ENCODE measurements at regions not wholly inside any gene's neighbourhood (a gene's known extent, or its start where the extent isn't known, plus 50 kb on each side); places are given as distances from the start of the nearest gene placed in this dataset.
"Not testable (repeated sequence)": the region's sequence is repeated elsewhere in the genome, so short reads cannot be mapped to it uniquely, and the experiment has no call there.

- H3K27ac Mint-ChIP-seq (ENCODE audit: unreplicated experiment): no peak overlapping the region
- H3K9me3 Mint-ChIP-seq (ENCODE audit: low read depth, unreplicated experiment): no peaks in the 10 kb centered on the region
- H3K4me3 Mint-ChIP-seq (ENCODE audit: low read depth, unreplicated experiment): no peak overlapping the region
- TF ChIP-seq, protein P1, sequence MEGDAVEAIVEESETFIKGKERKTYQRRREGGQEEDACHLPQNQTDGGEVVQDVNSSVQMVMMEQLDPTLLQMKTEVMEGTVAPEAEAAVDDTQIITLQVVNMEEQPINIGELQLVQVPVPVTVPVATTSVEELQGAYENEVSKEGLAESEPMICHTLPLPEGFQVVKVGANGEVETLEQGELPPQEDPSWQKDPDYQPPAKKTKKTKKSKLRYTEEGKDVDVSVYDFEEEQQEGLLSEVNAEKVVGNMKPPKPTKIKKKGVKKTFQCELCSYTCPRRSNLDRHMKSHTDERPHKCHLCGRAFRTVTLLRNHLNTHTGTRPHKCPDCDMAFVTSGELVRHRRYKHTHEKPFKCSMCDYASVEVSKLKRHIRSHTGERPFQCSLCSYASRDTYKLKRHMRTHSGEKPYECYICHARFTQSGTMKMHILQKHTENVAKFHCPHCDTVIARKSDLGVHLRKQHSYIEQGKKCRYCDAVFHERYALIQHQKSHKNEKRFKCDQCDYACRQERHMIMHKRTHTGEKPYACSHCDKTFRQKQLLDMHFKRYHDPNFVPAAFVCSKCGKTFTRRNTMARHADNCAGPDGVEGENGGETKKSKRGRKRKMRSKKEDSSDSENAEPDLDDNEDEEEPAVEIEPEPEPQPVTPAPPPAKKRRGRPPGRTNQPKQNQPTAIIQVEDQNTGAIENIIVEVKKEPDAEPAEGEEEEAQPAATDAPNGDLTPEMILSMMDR (IDR thresholded peaks at IDR 0.05; ENCODE audit: unreplicated experiment): no peak
- no peak for DNase-seq
- BruUV-seq (replicated peaks): no TSS peak
- H3K36me3 Mint-ChIP-seq (ENCODE audit: insufficient read depth, unreplicated experiment): no peaks in the 10 kb centered on the region
- intact Hi-C loops (cut with micrococcal nuclease; ENCODE audit: unreplicated experiment): loop anchor here (5.0 kb wide), 2 partner anchors 125 to 575 kb away; no protein-coding TSS in a partner anchor
- CTCF ChIA-PET: no interaction called here
- peaks cover 30% of the 10 kb centered on the region for H3K27me3 Mint-ChIP-seq (ENCODE audit: unreplicated experiment)
- no peaks in the 10 kb centered on the region for H3K4me1 Mint-ChIP-seq (ENCODE audit: low read depth, unreplicated experiment)
These were observed 309.2 kb downstream of the PDCD6IP start for GRCh38 chr3:34107669-34108068.

GRCh38 chr3:34109021-34109420 lies 310.6 kb downstream of the PDCD6IP start:
- BruUV-seq (replicated peaks): no TSS peak
- Mint-ChIP-seq H3K9me3 (ENCODE audit: low read depth, unreplicated experiment) (no peaks in the 10 kb centered on the region), H3K4me1 (ENCODE audit: low read depth, unreplicated experiment) (no peaks in the 10 kb centered on the region), H3K27me3 (ENCODE audit: unreplicated experiment) (peaks cover 24% of the 10 kb centered on the region), H3K36me3 (ENCODE audit: insufficient read depth, unreplicated experiment) (no peaks in the 10 kb centered on the region), H3K27ac (ENCODE audit: unreplicated experiment) (no peak overlapping the region), H3K4me3 (ENCODE audit: low read depth, unreplicated experiment) (no peak overlapping the region)
- TF ChIP-seq, protein P1 (IDR thresholded peaks at IDR 0.05; ENCODE audit: unreplicated experiment): no peak
- no peak for DNase-seq
- intact Hi-C loops (cut with micrococcal nuclease; ENCODE audit: unreplicated experiment): loop anchor here (5.0 kb wide), 2 partner anchors 127 to 573 kb away; no protein-coding TSS in a partner anchor
- CTCF ChIA-PET: interaction anchor here (0.7 kb wide), 1 partner anchor 44 kb away, joined by 4 read pairs; no protein-coding TSS in a partner anchor

DNA sequence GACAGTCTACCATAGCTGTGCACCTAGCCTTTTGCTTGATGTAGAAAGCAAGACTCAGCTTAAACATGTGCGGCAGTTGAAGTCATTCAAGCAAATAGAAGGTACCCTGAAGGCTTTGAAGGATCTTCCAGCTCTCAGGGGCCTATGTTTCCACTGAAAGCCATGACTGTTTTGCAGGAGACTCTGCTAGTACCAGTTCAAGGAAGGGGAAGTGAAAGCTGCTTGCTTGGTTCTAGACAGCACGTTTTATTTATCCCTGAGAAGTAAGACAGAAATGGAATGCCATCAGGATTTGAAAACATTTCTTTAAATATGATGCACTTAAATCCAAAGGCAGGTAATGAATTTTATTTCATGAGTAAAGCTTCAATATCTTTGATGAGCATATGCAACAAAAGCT lies 311.4 kb downstream of the PDCD6IP start:
- Mint-ChIP-seq H3K27ac (ENCODE audit: unreplicated experiment) (no peak overlapping the region), H3K36me3 (ENCODE audit: insufficient read depth, unreplicated experiment) (no peaks in the 10 kb centered on the region), H3K4me1 (ENCODE audit: low read depth, unreplicated experiment) (no peaks in the 10 kb centered on the region), H3K9me3 (ENCODE audit: low read depth, unreplicated experiment) (no peaks in the 10 kb centered on the region), H3K4me3 (ENCODE audit: low read depth, unreplicated experiment) (no peak overlapping the region), H3K27me3 (ENCODE audit: unreplicated experiment) (peaks cover 16% of the 10 kb centered on the region)
- DNase-seq: no peak
- CTCF ChIA-PET: no interaction called here
- no TSS peak for BruUV-seq (replicated peaks)
- intact Hi-C loops (cut with micrococcal nuclease; ENCODE audit: unreplicated experiment): loop anchor here (5.0 kb wide), 2 partner anchors 128 to 572 kb away; no protein-coding TSS in a partner anchor
- TF ChIP-seq, protein P1 (IDR thresholded peaks at IDR 0.05; ENCODE audit: unreplicated experiment): no peak

GRCh38 chr3:34111361-34111760 lies 312.9 kb downstream of the PDCD6IP start:
- Mint-ChIP-seq H3K4me3 (ENCODE audit: low read depth, unreplicated experiment) (no peak overlapping the region), H3K27me3 (ENCODE audit: unreplicated experiment) (peaks cover 1% of the 10 kb centered on the region), H3K27ac (ENCODE audit: unreplicated experiment) (no peak overlapping the region), H3K4me1 (ENCODE audit: low read depth, unreplicated experiment) (no peaks in the 10 kb centered on the region), H3K9me3 (ENCODE audit: low read depth, unreplicated experiment) (no peaks in the 10 kb centered on the region), H3K36me3 (ENCODE audit: insufficient read depth, unreplicated experiment) (no peaks in the 10 kb centered on the region)
- BruUV-seq (replicated peaks): no TSS peak
- intact Hi-C loops (cut with micrococcal nuclease; ENCODE audit: unreplicated experiment): no loop called here
- TF ChIP-seq, protein P1 (IDR thresholded peaks at IDR 0.05; ENCODE audit: unreplicated experiment): no peak
- DNase-seq: no peak
- CTCF ChIA-PET: interaction anchor here (0.7 kb wide), 1 partner anchor 211 kb away, joined by 3 read pairs; no protein-coding TSS in a partner anchor

GRCh38 chr3:34112261-34112660 lies 313.8 kb downstream of the PDCD6IP start:
- H3K4me3 Mint-ChIP-seq (ENCODE audit: low read depth, unreplicated experiment); H3K27ac Mint-ChIP-seq (ENCODE audit: unreplicated experiment); DNase-seq; H3K36me3 Mint-ChIP-seq (ENCODE audit: insufficient read depth, unreplicated experiment); BruUV-seq (replicated peaks); H3K9me3 Mint-ChIP-seq (ENCODE audit: low read depth, unreplicated experiment); CTCF ChIA-PET; H3K4me1 Mint-ChIP-seq (ENCODE audit: low read depth, unreplicated experiment); intact Hi-C loops (cut with micrococcal nuclease; ENCODE audit: unreplicated experiment); H3K27me3 Mint-ChIP-seq (ENCODE audit: unreplicated experiment): not testable (repeated sequence)

Measured in Calu3 (cell line).